22Rv1 (cell line): ENCODE measurements at regions not wholly inside any gene's neighbourhood (a gene's known extent, or its start where the extent isn't known, plus 50 kb on each side); places are given as distances from the start of the nearest gene placed in this dataset.

ENCODE experiments used
- CTCF ChIP-seq: fragments of 450-650 bp; IDR thresholded peaks from 2 replicates; pipeline ENCODE4 v1.5.1; 2017; ENCODE audit warnings: mild to moderate bottlenecking
- ZFX ChIP-seq: fragments of 450-650 bp; IDR thresholded peaks from 2 replicates; pipeline ENCODE4 v1.6.1; 2017; ENCODE audit warnings: antibody characterized with exemption, borderline replicate concordance

GRCh38 chr5:87850843-87851242 lies 417.8 kb downstream of the TMEM161B start:
- no peak for TF ChIP-seq CTCF
- TF ChIP-seq ZFX = no peak
